ENCODE measurements at regions not wholly inside any gene's neighbourhood (a gene's known extent, or its start where the extent isn't known, plus 50 kb on each side); places are given as distances from the start of the nearest gene placed in this dataset.

GRCh38 chr16:85359147-85359822 lies 247.0 kb upstream of the CIBAR2 start:
- no peak for FAIRE-seq
- H3K27me3 Mint-ChIP-seq (ENCODE audit: low read depth, unreplicated experiment) = peaks cover 4% of the 10 kb centered on the region

GRCh38 chr16:85360323-85361277 lies 248.3 kb upstream of the CIBAR2 start:
- Histone ChIP-seq H3K4me1 (ENCODE audit: insufficient read depth, low read length) (peaks cover 29% of the 10 kb centered on the region), H3K9ac (ENCODE audit: low read length) (no peak overlapping the region), H3K79me2 (ENCODE audit: insufficient read depth, low read length) (no peaks in the 10 kb centered on the region), H3K27me3 (ENCODE audit: insufficient read depth, low read length) (peaks cover 3% of the 10 kb centered on the region), H3K9me3 (ENCODE audit: insufficient read depth, low read depth, low read length) (no peaks in the 10 kb centered on the region), H4K20me1 (ENCODE audit: insufficient read depth, low read length) (peaks cover 68% of the 10 kb centered on the region), H3K36me3 (ENCODE audit: insufficient read depth, low read length) (no peaks in the 10 kb centered on the region), H3K4me3 (ENCODE audit: insufficient read depth, low read depth, low read length) (no peak overlapping the region), H2AFZ (ENCODE audit: low read depth, low read length) (no peak overlapping the region), H3K27ac (ENCODE audit: low read depth, low read length) (no peak overlapping the region), H3K4me2 (ENCODE audit: low read length) (no peak overlapping the region)
- Mint-ChIP-seq H3K9me3 (ENCODE audit: unreplicated experiment) (peaks cover 9% of the 10 kb centered on the region), H3K4me1 (ENCODE audit: low read depth, unreplicated experiment) (peaks cover under 1% of the 10 kb centered on the region), H3K27ac (ENCODE audit: unreplicated experiment) (peak overlapping the region; percentile 45), H3K27me3 (ENCODE audit: low read depth, unreplicated experiment) (peaks cover 7% of the 10 kb centered on the region), H3K4me3 (ENCODE audit: unreplicated experiment) (no peak overlapping the region), H3K36me3 (ENCODE audit: low read depth, unreplicated experiment) (peaks cover 9% of the 10 kb centered on the region)
- FAIRE-seq (peak; percentile 41), DNase-seq (ENCODE audit: low read depth) (no peak)
- TF ChIP-seq CTCF (IDR thresholded peaks at IDR 0.05; ENCODE audit: insufficient read depth, low read depth, low read length) (no peak), EZH2 (IDR thresholded peaks at IDR 0.05; ENCODE audit: insufficient read depth, low read length) (no peak)

More at GRCh38 chr16:85359147-85359822, 247.0 kb upstream of the CIBAR2 start:
- peak; percentile 54 for DNase-seq (ENCODE audit: low read depth)
- Histone ChIP-seq H2AFZ (ENCODE audit: low read depth, low read length) (no peak overlapping the region), H3K4me3 (ENCODE audit: insufficient read depth, low read depth, low read length) (no peak overlapping the region), H3K9ac (ENCODE audit: low read length) (no peak overlapping the region), H3K9me3 (ENCODE audit: insufficient read depth, low read depth, low read length) (no peaks in the 10 kb centered on the region), H3K4me2 (ENCODE audit: low read length) (no peak overlapping the region), H3K27ac (ENCODE audit: low read depth, low read length) (no peak overlapping the region), H3K79me2 (ENCODE audit: insufficient read depth, low read length) (no peaks in the 10 kb centered on the region), H4K20me1 (ENCODE audit: insufficient read depth, low read length) (peaks cover 68% of the 10 kb centered on the region), H3K4me1 (ENCODE audit: insufficient read depth, low read length) (peaks cover 30% of the 10 kb centered on the region), H3K36me3 (ENCODE audit: insufficient read depth, low read length) (no peaks in the 10 kb centered on the region), H3K27me3 (ENCODE audit: insufficient read depth, low read length) (no peaks in the 10 kb centered on the region)
- peaks cover 6% of the 10 kb centered on the region for H3K9me3 Mint-ChIP-seq (ENCODE audit: unreplicated experiment)
- H3K4me1 Mint-ChIP-seq (ENCODE audit: low read depth, unreplicated experiment) = peaks cover 6% of the 10 kb centered on the region
- TF ChIP-seq CTCF (IDR thresholded peaks at IDR 0.05; ENCODE audit: insufficient read depth, low read depth, low read length) (no peak), EZH2 (IDR thresholded peaks at IDR 0.05; ENCODE audit: insufficient read depth, low read length) (no peak)
- no peak overlapping the region for H3K27ac Mint-ChIP-seq (ENCODE audit: unreplicated experiment)
- H3K36me3 Mint-ChIP-seq (ENCODE audit: low read depth, unreplicated experiment) = peaks cover 6% of the 10 kb centered on the region
- no peak overlapping the region for H3K4me3 Mint-ChIP-seq (ENCODE audit: unreplicated experiment)
